ENCODE measurements at regions not wholly inside any gene's neighbourhood (a gene's known extent, or its start where the extent isn't known, plus 50 kb on each side); places are given as distances from the start of the nearest gene placed in this dataset.

DNA sequence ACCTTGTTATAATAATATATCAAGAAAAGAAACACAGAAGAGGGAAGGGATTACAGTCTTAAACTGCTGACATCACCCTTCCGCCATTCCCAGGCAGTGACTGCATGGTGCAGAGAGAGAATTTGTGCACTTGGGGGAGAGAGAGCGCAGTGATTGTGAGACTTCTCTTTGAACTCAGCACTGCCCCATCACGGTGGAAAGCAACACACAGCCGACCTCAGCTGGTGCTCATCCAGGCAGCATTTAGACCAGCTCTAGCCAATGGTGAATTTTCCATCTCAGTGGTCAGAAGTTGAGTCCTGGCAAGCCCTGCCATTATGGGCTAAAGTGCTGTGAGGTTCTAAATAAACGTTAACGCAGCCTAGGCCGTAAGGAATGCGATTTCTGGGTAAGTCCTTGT, 1681.5 kb downstream of the EFNB2 start:
- TF ChIP-seq, protein P1, sequence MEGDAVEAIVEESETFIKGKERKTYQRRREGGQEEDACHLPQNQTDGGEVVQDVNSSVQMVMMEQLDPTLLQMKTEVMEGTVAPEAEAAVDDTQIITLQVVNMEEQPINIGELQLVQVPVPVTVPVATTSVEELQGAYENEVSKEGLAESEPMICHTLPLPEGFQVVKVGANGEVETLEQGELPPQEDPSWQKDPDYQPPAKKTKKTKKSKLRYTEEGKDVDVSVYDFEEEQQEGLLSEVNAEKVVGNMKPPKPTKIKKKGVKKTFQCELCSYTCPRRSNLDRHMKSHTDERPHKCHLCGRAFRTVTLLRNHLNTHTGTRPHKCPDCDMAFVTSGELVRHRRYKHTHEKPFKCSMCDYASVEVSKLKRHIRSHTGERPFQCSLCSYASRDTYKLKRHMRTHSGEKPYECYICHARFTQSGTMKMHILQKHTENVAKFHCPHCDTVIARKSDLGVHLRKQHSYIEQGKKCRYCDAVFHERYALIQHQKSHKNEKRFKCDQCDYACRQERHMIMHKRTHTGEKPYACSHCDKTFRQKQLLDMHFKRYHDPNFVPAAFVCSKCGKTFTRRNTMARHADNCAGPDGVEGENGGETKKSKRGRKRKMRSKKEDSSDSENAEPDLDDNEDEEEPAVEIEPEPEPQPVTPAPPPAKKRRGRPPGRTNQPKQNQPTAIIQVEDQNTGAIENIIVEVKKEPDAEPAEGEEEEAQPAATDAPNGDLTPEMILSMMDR (conservative IDR thresholded peaks at IDR 0.05; ENCODE audit: low read length): no peak
- TF ChIP-seq EZH2phosphoT487 (IDR thresholded peaks at IDR 0.05; ENCODE audit: borderline replicate concordance, low read depth, low read length): no peak

Data from OCI-LY7 (cell line).